HL-60/S4 treated with retinoic acid at 250 ng/mL for 4 days and 3 days (cell line): ENCODE measurements at regions not wholly inside any gene's neighbourhood (a gene's known extent, or its start where the extent isn't known, plus 50 kb on each side); places are given as distances from the start of the nearest gene placed in this dataset.

ENCODE experiments used
- in situ Hi-C: fragments of 300-500 bp; cut with MboI; formaldehyde crosslinking; loops from 2 replicates; pipeline ENCODE4 v1.7.0; 2022; ENCODE audit warnings: low sequenced_read_pairs

DNA sequence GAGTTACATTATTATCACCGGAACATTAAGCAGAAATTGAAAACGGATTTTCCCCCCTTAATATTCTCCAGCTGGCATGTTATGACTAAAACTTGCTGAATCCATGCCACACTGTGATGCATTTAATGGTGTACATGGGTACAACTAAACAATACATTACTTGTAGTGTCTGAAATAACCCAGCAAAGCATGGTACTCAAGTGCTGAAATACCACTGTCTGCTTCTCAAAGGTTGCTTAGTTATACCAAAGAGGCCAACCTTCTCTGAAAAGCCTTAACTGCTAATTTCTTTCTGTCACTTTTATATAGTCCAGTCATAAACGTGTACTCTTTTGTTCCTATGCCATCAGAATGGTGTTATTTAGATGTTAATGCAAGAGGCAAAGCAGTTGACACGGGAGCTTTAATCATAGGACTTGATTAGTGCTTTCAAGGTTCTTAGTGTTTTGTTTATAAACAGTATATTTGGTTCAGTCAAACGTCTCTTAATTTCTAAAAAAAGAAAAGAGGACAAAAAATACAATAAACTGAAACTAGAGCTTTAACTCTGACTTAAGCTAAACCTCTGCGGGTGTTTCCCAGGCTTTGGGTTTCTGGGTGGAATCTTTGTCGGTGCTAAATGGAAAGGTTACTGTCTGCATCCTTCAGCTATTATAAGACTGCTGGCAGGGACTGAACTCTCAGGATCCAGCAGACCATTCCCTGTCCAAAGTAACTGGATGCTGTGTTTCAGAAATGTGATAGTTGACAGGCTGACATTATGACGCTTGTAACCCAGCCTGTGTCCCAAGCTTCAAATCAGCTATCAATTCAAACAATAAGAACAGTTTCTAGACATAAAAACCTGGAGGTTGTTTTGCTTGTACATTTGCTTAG is 202.6 kb downstream of the PPP1R3A start:
- in situ Hi-C loops: no loop called here

GRCh38 chr7:113715262-113715661 is 203.5 kb downstream of the PPP1R3A start:
- in situ Hi-C loops: no loop called here

DNA sequence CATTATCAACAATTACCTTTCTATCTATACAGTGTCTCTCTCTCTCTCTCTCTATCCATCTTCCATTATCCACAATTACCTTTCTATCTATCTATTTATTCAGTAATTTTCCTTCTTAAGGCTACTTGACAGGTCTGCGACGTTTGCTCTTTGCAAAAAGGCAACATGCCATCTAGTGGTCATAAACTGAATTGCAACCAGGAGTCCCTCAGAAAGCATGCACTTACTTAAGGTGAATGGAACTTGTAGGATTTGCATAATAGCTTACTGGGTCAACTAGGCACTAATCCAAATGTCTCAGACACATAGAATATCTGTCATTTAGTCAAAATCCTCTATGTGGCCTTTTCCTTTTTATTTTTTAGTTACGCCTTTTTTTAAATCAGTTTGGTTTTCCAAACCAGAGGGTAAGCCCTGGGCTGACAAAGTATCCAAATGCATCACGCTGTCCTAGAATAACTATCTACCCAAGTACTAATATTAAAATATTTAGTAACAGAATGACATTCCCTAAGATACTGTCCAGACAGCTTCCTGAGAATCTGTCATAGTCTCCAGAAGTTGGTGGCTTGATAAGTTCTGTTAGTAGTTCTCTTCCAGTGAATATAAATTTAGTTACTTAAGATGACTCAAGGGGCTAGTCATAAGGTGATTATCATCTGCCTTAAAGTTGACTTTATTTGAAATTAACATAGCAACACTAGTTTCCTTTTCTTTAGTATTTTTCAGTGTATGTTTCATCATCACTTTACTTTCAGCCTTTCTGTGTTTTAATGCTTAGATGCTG is 208.3 kb downstream of the PPP1R3A start:
- in situ Hi-C loops: no loop called here

DNA sequence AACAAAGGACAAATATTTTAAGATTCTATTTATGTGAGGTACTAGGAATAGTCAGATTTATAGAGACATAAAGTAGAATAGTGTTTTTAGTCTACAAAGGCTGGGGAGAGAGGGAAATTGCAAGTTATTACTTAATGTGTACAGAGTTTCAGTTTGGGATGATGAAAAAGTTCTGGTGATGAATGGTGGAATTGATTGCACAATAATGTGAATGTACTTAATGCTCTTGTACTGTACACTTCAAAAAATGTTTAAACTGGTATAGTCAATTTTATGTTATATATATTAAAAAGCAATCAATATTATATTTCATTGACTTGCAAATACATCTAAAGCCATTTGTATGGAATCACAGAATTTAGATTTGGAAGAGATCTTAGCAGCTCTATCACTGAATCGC is 213.4 kb downstream of the PPP1R3A start:
- in situ Hi-C loops: no loop called here

DNA sequence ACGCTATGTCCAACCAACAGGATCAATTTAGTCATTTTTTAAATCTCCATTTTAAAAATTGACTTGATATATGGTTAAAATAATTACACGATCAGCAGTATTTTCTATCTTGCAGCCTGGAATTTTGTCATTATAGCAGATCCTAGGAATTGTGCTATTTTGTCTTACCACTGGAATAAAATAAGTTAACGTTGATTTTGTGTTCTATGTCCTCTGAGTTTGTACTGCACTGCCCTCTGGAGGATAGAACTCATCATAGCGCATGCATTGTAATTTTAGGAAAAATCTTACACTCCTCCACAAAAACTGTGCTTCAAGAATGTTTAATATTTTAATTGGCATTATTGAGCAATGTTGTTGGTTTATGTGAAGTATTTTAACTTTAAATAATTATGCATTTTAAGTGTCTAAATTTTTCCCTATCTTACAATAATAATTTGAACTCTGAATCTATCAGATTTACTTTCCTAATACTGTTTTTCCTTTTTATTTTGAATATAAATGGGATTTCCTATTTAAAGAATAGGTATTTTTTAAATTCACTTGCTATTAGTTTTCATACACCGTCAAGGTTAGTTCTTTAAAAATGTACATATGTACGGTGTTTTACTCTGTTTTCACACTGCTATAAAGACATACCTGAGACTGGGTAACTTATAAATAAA is 220.1 kb downstream of the PPP1R3A start:
- in situ Hi-C loops: no loop called here

GRCh38 chr7:113694149-113694548 is 224.7 kb downstream of the PPP1R3A start:
- in situ Hi-C loops: no loop called here

DNA sequence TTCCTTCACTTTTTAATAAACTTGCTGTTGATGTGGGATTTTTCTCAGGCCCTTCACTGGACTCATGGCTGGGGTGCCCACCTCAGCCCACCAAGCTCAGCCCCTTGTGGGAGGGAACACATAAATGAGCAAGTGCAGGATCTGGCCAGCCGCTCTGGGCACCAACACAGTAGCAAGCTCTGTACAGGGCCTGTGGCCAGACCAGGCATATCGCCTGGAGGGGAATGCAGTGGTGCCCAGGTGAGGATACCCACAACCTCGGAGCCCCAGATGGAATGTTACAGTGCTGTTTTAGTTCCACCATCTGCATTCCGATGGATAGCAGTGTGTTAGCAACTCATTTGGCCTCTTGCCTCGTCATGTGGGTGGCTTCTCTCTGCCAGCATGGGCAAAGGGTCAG is 234.6 kb downstream of the PPP1R3A start:
- in situ Hi-C loops: no loop called here

GRCh38 chr7:113677811-113678210 is 241.0 kb downstream of the PPP1R3A start:
- in situ Hi-C loops: no loop called here

- in situ Hi-C loops: no loop called here
Observed at GRCh38 chr7:113664867-113665266, 253.9 kb downstream of the PPP1R3A start.

- in situ Hi-C loops: no loop called here
Observed at GRCh38 chr7:113659416-113659815, 259.4 kb downstream of the PPP1R3A start.

GRCh38 chr7:113657603-113658002 is 261.2 kb downstream of the PPP1R3A start:
- in situ Hi-C loops: no loop called here

DNA sequence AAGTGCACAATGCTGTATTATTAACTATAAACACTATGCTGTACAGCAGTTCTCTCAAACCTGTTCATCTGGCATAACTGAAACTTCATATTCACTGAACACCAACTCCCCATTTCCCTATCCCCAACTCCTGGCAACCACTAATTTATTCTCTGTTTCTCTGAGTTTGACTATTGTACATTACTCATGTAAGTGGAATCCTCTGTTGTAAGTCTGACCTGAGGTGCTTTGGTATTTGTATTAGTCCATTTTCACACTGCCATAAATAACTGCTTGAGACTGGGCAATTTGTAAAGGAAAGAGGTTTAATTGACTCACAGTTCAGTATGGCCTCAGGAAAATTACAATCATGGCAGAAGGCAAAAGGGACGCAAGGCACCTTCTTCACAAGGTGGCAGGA is 266.3 kb downstream of the PPP1R3A start:
- in situ Hi-C loops: no loop called here

GRCh38 chr7:113649556-113649955 is 269.3 kb downstream of the PPP1R3A start:
- in situ Hi-C loops: no loop called here

GRCh38 chr7:113639221-113639620 is 279.6 kb downstream of the PPP1R3A start:
- in situ Hi-C loops: no loop called here

GRCh38 chr7:113636727-113637421 is 281.9 kb downstream of the PPP1R3A start:
- in situ Hi-C loops: no loop called here

DNA sequence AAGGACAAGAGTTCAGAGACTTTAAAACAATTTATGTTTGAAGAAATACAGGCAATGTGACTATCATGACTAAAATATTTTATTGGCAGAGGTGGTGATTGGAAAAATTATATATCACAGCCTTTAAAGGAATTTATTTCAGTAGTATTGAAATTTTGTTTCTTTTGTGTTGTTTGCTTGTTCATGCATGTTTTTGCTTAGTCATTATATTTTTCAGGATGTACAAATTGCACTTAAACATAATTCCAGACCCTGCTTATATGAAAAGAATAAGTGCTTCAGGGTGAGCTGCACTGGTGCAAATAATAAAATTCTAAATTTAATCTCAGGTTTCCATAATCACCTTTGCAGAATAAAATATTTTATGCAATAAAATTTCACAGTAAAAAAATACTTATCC is 283.3 kb downstream of the PPP1R3A start:
- in situ Hi-C loops: no loop called here

- in situ Hi-C loops: no loop called here
Observed at GRCh38 chr7:113633073-113633472, 285.7 kb downstream of the PPP1R3A start.

- in situ Hi-C loops: no loop called here
Observed at GRCh38 chr7:113628948-113629847, 289.6 kb downstream of the PPP1R3A start.

DNA sequence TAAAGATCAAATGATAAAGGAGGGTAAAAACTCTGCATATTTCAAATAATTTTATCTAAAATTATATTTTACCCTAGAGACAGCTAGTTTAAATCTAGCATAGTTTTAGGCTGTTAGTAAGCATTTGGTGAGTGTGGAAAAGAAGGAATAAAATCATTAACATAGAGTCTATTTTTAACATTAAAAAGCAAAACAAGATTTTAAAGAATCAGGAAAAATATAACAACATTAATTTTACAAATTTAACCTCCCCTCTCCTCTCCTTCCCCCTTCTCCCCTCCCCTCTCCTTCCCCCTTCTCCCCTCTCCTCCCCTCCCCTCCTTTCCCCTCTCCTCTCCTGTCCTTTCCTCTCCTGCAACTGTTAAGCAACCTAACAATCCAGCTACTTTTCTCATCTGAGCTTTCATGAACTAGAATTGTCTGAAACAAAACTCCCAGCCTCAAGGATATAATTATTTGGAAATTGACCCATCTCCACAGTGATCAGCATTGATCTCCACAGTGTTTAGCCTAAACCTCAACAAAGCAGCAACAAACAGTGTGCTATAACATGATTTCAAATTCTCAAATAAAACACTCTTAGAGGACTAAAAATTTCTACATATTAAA is 293.2 kb downstream of the PPP1R3A start:
- in situ Hi-C loops: no loop called here

GRCh38 chr7:113622796-113623195 is 296.0 kb downstream of the PPP1R3A start:
- in situ Hi-C loops: no loop called here
